Omental fat pad (tissue), 3 donors: ENCODE measurements at regions not wholly inside any gene's neighbourhood (a gene's known extent, or its start where the extent isn't known, plus 50 kb on each side); places are given as distances from the start of the nearest gene placed in this dataset.
"Not testable (repeated sequence)": the region's sequence is repeated elsewhere in the genome, so short reads cannot be mapped to it uniquely, and the experiment has no call there.

Experiments used
- ATAC-seq: fragments of 150-250 bp; one replicate; pipeline ENCODE4 v1.9.1; 2016; ENCODE audit warnings: mild to moderate bottlenecking, moderate library complexity; ENCODE audit not compliant: low FRiP score
- DNase-seq: peaks from one replicate; pipeline ENCODE4 v3.0.0-alpha.2; 2019; ENCODE audit warnings: low spot score
- CTCF ChIP-seq, 3 donors: fragments of 450-650 bp; IDR thresholded peaks; one replicate each; pipeline ENCODE4 v1.5.1; 2016 to 2017; ENCODE audit warnings: antibody characterized with exemption in 3 of 3, mild to moderate bottlenecking in 3 of 3, moderate library complexity in 2 of 3

DNA sequence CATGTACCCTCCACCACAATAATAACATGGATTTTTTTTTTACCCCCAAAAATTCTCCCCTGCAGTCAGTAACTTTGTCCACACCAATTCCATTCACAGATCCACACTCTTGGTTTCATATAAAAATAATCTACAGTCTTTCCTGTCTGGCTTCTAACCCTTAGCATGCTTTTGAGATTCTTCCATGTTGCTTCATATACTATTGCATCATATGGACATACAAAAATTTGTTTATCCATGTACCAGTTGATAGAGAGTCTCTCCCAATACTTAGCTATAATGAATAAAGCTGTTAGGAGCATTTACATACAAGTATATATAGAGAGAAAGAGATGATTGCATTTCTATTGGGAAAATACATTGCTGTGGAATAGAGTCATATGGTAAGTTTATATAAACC is 575.0 kb downstream of the XPNPEP1 start:
- DNase-seq: no peak
- no peak for TF ChIP-seq CTCF (IDR thresholded peaks at IDR 0.05)
- ATAC-seq: no peak

DNA sequence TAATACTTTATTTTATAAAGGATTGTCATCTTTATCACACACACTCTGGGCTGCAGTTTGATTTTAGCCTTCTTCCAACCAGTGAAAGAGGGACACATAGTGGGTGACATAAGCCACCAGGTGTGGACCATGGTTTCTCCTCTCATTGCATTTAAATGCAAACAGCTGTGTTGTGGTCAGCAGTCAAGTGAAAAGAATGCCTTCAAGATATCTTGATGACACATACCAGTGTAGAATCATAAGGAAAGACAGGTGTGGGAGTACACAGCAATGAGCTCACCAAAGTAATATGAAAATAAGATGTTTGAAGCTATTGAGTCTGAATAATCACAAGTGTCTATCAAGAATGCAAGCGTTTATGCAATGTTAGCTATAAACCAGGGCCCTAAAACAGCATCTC is 580.0 kb downstream of the XPNPEP1 start:
- no peak for TF ChIP-seq CTCF (IDR thresholded peaks at IDR 0.05)
- DNase-seq (no peak), ATAC-seq (peak; percentile 69)

DNA sequence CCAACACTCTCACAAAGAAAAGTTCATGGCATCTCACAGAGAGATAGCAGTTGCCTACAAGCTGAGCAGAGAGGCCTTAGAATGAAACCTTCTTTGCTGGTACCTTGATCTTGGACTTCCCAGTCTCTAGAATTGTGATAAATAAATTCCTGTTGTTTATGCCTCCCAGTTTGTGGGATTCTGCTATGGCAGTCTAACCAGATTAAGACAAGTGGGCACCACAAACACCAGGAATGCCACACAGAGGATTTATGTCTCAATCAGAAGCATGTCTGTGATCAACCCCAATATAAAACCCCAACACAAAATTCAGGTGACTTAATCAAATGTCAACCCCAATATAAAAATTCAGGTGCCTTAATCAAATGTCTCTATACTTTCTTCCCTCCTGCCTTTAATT is 581.3 kb downstream of the XPNPEP1 start:
- DNase-seq (no peak), ATAC-seq (no peak)
- TF ChIP-seq CTCF (IDR thresholded peaks at IDR 0.05): no peak

- ATAC-seq (no peak), DNase-seq (no peak)
- no peak for TF ChIP-seq CTCF (IDR thresholded peaks at IDR 0.05)
These were observed 595.3 kb downstream of the XPNPEP1 start for GRCh38 chr10:109328001-109328400.

DNA sequence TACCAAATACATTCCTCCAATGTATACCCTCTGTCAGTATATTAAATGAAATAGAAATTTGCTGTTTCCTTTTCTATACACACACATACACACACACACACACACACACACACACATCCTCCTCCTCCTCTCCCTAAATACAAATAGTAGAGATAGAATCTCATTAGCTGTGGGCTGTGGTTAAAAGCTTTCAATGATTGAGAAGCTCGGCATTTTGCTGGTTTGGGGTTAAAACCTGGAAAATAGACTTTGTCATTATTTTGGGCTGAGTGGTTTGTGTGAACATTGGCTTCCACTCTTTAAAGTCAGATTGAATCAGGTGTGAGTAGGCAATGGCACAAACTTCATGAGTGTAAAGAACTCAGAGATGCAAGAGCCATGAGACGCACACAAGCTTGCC is 596.0 kb downstream of the XPNPEP1 start:
- no peak for ATAC-seq
- no peak for TF ChIP-seq CTCF (IDR thresholded peaks at IDR 0.05)
- DNase-seq: no peak

GRCh38 chr10:109324721-109325120 is 598.6 kb downstream of the XPNPEP1 start:
- no peak for ATAC-seq
- no peak for DNase-seq
- TF ChIP-seq CTCF (IDR thresholded peaks at IDR 0.05): no peak

DNA sequence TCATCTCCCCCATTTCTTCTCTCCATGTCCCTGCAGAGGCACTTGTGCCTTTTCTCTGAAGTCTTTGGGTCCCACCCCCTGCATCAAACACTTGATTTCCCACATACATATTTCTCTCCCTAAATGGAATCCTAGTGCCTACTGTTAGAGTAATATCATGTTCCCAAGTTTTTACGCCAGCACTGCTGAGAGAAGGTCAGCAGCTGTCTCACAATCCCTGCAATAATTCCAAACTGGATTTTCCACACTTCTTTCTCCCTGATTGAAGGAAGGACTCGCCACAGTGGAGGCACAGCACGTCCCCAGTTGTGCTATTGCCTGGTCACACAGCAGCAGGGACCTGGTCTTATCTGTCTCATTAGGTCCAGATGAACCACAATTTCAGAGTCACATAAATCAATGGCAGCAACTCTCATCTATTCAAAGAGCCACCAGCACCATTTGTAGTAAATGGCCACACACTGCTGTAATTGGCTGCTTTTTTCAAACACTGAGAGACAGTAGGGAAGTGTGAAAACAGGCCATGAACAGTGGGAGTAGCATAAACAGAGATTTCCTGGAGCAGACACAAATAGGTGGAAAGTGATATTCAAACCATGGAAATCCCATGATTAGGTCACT is 605.5 kb downstream of the XPNPEP1 start:
- DNase-seq (no peak), ATAC-seq (no peak)
- no peak for TF ChIP-seq CTCF (IDR thresholded peaks at IDR 0.05)

- DNase-seq, ATAC-seq: not testable (repeated sequence)
These were observed 609.3 kb downstream of the XPNPEP1 start for GRCh38 chr10:109314016-109314415.

- not testable (repeated sequence) for DNase-seq, ATAC-seq
These were observed 610.8 kb downstream of the XPNPEP1 start for GRCh38 chr10:109312555-109312954.
